SK-N-SH (cell line): ENCODE measurements at regions not wholly inside any gene's neighbourhood (a gene's known extent, or its start where the extent isn't known, plus 50 kb on each side); places are given as distances from the start of the nearest gene placed in this dataset.

ENCODE experiments used
- CTCF ChIP-seq: fragments of 200-600 bp; sonication (generic); IDR thresholded peaks from 2 replicates; pipeline ENCODE4 v1.6.1; 2017; ENCODE audit warnings: antibody characterized with exemption, mild to moderate bottlenecking, moderate library complexity
- MAX ChIP-seq: IDR thresholded peaks from 2 replicates; pipeline ENCODE4 v1.4.0; 2012; ENCODE audit warnings: low read depth
- MXI1 ChIP-seq: IDR thresholded peaks from 2 replicates; pipeline ENCODE4 v1.6.1; 2012; ENCODE audit warnings: mild to moderate bottlenecking, low read depth, low read length, improper control_type of control experiment
- POLR2AphosphoS5 ChIP-seq: IDR thresholded peaks from 2 replicates; pipeline ENCODE4 v1.6.1; 2012; ENCODE audit warnings: low read depth, low read length
- REST ChIP-seq: IDR thresholded peaks from 2 replicates; pipeline ENCODE4 v1.6.1; 2012; ENCODE audit warnings: mild to moderate bottlenecking, low read depth, low read length, moderate library complexity
- TAF1 ChIP-seq: IDR thresholded peaks from 2 replicates; pipeline ENCODE4 v1.6.1; 2012; ENCODE audit warnings: low read depth, mild to moderate bottlenecking, low read length, moderate library complexity, borderline replicate concordance
- TCF12 ChIP-seq: IDR thresholded peaks from 2 replicates; pipeline ENCODE4 v1.4.0; 2012
- USF1 ChIP-seq: IDR thresholded peaks from 2 replicates; pipeline ENCODE4 v1.4.0; 2012; ENCODE audit warnings: low read depth, borderline replicate concordance
- YY1 ChIP-seq: IDR thresholded peaks from 2 replicates; pipeline ENCODE4 v1.4.0; 2012; ENCODE audit warnings: low read depth, mild to moderate bottlenecking

GRCh38 chr15:62456011-62456920 lies 291.2 kb upstream of the C2CD4B start:
- TF ChIP-seq YY1: no peak
- TF ChIP-seq CTCF: no peak
- no peak for TF ChIP-seq USF1
- TF ChIP-seq MXI1: no peak
- no peak for TF ChIP-seq POLR2AphosphoS5
- TF ChIP-seq REST: no peak
- TF ChIP-seq TCF12: no peak
- TF ChIP-seq MAX: no peak
- no peak for TF ChIP-seq TAF1
